Activated CD4-positive, alpha-beta T cell treated with anti-CD3 and anti-CD28 coated beads, Interleukin-2, amount 50 U/mL, for 48 hours (primary cell): ENCODE measurements at regions not wholly inside any gene's neighbourhood (a gene's known extent, or its start where the extent isn't known, plus 50 kb on each side); places are given as distances from the start of the nearest gene placed in this dataset.

Experiments used
- DNase-seq, 2 experiments: peaks; one replicate each; pipeline ENCODE4 v3.0.0-alpha.2; 2020

DNA sequence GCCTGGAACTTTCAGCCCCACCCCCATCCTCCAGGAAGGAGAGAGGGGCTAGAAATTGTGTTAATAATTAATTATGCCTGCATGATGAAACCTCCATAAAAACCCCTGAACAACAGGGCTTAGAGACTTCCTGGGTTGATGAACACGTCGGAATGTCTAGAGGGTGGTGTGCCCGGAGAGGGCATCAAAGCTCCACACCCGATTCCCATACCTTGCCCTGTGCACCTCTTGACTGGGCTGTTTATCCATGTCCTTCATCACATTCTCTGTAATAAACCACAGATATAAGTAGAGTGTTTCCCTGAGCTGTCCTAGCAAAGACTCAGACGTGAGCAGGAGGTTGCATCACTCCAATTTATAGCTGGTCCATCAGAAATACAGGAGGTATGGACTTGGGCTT is 624.0 kb downstream of the NPHP4 start:
- no peak for DNase-seq

GRCh38 chr1:5367306-5367705 is 624.9 kb downstream of the NPHP4 start:
- no peak for DNase-seq

DNA sequence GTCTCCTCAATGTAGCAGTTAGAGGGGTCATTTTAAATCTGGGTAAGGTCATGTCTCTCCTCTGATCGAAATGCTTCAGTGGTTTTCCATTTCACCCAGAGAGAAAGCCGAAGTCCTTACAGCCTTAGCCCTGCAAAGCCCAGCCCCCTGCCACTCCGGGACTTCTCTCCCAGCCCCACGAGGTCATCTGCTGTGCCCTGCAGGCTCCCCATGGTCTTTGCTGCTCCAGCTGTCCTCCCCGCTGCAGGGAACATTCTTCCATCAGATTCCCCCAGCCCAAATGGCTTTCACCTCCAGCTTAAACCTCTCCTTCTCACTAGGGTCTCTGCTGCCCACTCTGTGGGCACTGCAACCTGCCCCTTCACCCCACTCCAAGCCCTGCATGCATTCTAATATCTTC is 626.5 kb downstream of the NPHP4 start:
- DNase-seq, result no peak

DNA sequence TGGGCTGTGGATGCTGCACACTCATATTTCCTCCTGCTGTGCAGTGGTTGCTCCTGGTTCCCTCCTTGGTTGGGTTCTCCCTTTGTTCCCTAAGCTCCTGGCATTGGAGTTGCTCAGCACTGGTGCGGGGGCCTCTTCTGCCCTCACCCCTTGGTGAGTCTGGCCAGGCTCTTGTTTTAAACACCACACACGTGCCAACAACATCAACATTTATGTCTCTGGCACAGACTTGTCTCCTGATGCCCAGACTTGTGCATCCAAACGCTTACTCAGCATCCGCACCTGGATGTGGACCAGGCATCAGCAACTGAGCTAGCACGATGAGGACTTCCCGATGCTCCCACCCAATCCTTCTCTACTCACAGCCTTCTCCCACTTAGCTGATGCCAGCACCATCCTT is 627.6 kb downstream of the NPHP4 start:
- DNase-seq, result no peak

- no peak for DNase-seq
Observed at GRCh38 chr1:5354681-5355080, 637.5 kb downstream of the NPHP4 start.

DNA sequence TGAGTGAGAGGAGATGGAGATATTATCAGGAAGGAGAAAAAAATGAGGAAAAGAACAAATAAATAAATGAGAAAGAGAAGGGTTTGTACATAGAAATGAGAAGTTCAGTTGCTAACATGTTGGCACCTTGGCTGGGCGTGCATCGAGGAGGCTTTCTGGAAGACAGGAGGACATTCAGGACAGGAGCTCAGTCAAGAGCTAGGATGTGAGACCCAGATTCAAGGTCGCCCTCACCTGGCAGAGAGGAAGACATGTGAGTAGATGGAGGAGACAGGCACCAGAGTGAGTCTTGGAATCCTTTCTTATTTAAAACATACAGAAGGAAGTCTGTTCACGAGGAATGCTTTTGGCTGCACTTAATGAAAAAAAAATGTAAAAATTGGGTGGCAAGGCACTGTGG is 640.9 kb downstream of the NPHP4 start:
- no peak for DNase-seq

GRCh38 chr1:5349526-5349925 is 642.7 kb downstream of the NPHP4 start:
- no peak for DNase-seq

DNA sequence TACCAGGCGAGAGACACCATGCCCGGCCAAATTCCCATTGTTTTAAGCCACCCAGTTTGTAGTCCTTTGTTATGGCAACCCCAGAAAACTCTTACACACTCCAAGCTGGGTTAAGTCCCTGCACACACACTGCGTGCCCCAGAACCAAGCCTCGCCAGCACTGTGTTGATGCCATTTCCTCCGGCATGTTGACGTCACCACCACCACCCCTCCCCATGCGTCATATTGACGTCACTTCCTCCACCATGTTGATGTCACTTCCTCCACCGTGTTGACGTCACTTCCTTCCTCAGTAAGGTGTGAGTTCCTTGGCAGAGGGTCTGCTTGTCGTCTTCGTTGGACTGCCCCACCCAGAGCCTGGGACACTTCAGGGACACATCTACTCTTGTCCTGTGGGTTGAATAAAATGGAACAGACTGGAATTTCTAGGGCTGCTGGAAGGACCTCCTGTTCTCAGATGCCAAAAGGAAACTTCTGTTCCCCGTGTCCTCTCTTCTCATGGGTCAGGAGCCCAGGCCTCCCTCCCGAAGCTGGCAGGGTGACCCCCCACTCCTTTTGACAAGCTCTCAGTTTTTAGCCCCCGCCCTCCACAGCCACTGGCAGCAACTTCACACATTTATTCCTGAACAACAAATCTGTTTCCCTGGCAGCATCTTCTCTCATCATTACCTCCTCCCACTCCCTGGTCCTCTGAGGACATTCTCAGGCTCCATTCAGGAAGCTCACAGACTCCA is 643.3 kb downstream of the NPHP4 start:
- no peak for DNase-seq

DNA sequence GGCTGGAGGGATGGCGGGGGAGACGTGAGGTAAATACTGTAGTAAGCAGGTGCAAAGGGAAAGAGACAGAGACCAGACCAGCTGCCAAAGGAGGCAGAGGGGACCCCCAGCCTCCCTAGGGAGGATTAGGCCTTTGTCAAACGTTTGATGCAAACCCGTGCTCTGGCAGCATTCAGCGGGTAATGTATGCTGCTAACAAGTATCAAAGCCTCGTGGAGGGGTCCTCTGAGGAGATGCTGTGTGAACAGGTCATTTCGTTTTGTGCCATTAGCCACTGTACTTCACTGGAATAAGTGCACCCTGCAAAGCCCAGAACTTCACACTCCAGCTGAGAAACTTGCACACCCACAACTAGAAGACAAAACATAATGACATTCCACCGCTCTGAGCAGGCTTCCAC is 644.5 kb downstream of the NPHP4 start:
- DNase-seq, result no peak

- DNase-seq, result no peak
Observed at GRCh38 chr1:5345556-5345955, 646.7 kb downstream of the NPHP4 start.

- no peak for DNase-seq
Observed at GRCh38 chr1:5343256-5344020, 648.8 kb downstream of the NPHP4 start.

- DNase-seq, result no peak
Observed at GRCh38 chr1:5342830-5343229, 649.4 kb downstream of the NPHP4 start.

DNA sequence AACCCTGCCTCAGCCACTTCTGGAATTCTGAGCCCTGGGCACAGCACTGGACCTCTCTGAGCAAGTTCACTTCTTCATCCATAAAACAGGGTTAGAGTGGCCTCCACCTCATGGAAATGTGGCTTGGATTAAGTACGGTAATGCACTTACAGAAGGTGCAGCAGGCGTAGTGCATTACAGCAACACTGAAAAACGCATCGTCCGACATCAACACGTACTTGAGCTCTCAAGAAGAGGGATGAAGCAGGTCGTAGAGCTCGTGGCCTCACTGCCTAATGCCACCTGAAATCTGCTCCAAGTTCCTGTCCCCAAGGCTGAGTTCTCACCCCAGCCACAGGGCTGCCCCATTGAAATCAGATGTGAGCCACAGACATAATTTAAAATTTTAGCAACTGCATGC is 650.1 kb downstream of the NPHP4 start:
- DNase-seq, result no peak

DNA sequence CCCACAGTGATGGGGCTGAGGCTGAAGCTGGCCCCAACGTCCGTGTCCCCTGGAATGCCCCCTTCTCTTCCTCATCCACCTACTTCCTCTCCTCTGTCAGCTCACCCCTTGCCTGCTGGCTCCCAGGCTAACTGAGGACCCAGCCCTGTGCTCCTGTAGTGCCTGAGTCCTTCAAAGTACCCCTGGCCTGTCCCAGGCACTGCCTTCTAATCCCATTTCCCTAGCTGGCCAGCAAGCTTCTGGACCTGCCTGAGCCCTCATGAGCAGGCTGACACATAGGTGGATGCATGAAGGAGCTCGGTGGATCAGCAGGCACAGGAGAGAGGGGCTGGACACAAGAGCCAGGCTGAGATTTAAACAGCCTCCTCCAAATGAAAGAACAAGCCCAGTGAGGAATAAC is 650.8 kb downstream of the NPHP4 start:
- no peak for DNase-seq

DNA sequence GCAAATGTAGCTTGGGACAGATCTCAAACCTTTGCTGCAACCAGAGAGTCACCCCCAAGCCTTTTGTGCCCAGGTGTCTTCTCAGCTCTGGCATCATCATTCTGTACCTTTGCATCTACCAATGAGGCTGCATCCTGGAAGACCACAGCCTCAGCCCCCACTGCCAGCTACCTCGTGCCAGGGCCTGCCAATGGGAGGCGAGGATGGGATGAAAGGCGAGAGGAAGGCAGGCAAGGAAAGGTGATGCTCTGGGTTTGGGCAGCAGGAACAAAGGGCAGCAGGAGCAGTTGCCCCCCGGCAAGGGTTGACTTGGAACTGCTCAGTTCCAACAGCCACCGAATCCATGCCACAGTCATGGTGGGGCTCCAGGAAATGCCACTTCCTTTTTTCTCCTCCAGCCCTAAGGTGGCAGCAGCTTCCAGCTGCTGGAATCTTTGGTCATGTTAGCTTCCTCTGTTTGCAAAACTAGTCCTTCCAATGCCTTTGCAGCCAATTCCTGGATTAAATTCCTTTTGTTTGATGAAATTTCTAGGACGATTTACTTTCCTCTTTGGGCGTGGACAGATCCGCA is 651.6 kb downstream of the NPHP4 start:
- DNase-seq, result no peak

GRCh38 chr1:5338466-5338865 is 653.8 kb downstream of the NPHP4 start:
- no peak for DNase-seq

DNA sequence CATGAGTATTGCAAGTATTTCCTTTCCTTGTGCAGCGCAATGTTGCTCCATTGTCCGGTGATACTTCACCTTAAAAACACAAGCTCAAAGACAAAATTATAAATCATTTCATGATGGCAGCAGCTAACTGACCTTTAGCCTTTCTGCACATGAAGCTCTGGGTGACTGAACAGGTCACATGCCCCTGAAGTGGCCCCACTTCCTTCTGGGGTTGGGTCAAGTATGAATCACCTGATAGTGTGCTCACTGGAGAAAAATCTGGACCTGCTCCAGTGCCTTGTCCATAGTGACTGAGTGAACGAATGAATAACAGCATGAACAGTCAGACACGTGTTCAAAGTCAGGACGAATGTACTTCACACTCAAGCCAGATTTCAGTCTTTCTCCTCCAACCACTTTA is 658.9 kb downstream of the NPHP4 start:
- no peak for DNase-seq

- no peak for DNase-seq
Observed at GRCh38 chr1:5331101-5331500, 661.1 kb downstream of the NPHP4 start.

DNA sequence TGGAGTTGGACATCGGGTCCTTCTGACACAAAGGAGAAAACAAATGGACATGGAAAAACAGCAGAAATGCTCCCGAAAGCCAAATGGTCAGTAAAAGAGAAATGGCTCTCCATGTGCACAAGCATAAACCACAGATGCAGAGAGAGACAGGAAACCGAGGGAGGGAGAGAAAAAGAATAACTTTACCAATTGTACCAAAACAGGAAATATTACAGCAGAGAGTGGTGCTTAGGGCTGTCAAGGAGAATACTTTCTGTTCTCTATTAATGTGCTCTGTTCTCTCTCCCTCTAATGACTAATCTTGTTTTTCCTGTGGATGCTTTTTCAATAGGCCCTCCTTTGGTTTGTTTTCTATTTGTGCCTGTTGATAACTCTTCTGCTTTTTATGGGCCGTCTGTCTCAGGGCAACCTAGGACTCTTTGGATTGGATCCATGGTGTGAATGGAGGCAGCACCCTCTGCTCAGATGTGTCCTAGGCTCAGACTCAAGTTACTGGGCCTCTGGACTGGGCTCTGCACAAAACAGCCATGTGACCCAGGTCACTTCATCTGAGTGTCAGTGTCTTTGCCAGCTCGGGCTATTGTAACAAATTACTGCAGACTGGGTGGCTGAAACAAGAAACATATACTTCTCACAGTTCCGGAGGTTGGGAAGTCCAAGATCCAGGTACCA is 663.0 kb downstream of the NPHP4 start:
- no peak for DNase-seq

- DNase-seq, result no peak
Observed at GRCh38 chr1:5324883-5325282, 667.3 kb downstream of the NPHP4 start.

GRCh38 chr1:5318143-5318816 is 663.9 kb downstream of the AJAP1 start:
- DNase-seq, result no peak

GRCh38 chr1:5317391-5317790 is 663.0 kb downstream of the AJAP1 start:
- no peak for DNase-seq

- DNase-seq, result no peak
Observed at GRCh38 chr1:5312862-5313261, 658.5 kb downstream of the AJAP1 start.
